Mucosa of descending colon (tissue), 3 donors: ENCODE measurements at regions not wholly inside any gene's neighbourhood (a gene's known extent, or its start where the extent isn't known, plus 50 kb on each side); places are given as distances from the start of the nearest gene placed in this dataset.
A peak's percentile ranks its signal among the peaks of the same experiment; 100 is the strongest.

Experiments used
- ATAC-seq: fragments of 200-7000 bp; cut with Tn5 transposase; one replicate; pipeline ENCODE4 v1.9.1; 2020; ENCODE audit warnings: mild to moderate bottlenecking, moderate library complexity
- DNase-seq, 3 donors: peaks; one replicate each; pipeline ENCODE4 v3.0.0-alpha.2; 2020
- H3K36me3 ChIP-seq: fragments of 200-600 bp; one replicate; pipeline ENCODE4 v1.8.0; 2021; ENCODE audit warnings: low read depth, mild to moderate bottlenecking
- H3K4me1 ChIP-seq: fragments of 200-600 bp; one replicate; pipeline ENCODE4 v1.8.0; 2021; ENCODE audit warnings: low read depth, mild to moderate bottlenecking
- H3K4me3 ChIP-seq: fragments of 200-600 bp; one replicate; pipeline ENCODE4 v1.8.0; 2021; ENCODE audit warnings: mild to moderate bottlenecking
- H3K9me3 ChIP-seq: fragments of 200-600 bp; one replicate; pipeline ENCODE4 v1.8.0; 2021; ENCODE audit warnings: mild to moderate bottlenecking
- intact Hi-C, 2 donors: fragments of 100-400 bp; cut with DNase I in 1 of 2; cut with micrococcal nuclease in 1 of 2; formaldehyde crosslinking; loops; one replicate each; pipeline versions ENCODE4 v1.11.0 to v1.11.1; 2022; cut with DNase I, micrococcal nuclease
- TF ChIP-seq, protein P1 (sequence below): fragments of 200-600 bp; IDR thresholded peaks from one replicate; pipeline ENCODE4 v1.8.0; 2022; ENCODE audit warnings: antibody characterized with exemption, mild to moderate bottlenecking
- donor health status: DM: no; HTN: no; CAD: no; lungs with moderate emphysema.
- donor health status: DM: no; HTN: no; CAD: no.
- donor health status: DM: no; HTN: yes; CAD: no.

DNA sequence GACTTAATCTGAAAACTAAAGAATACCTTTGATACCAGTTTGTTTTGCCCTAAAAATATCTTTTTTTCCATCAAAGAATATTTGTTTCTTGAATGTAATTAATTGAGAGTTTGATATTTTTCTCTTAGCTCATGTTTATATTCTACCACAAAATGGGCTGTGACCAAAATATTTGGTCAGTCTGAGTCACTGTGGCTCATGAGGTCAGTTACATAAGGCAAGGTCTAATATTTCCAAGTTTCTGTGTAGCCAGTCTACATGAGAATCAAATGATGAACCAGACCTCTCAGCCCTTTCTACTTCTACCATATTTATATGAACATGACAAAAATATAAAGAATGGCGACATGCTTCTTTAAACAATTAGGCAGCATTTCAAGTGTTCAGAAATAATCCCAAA, 83.0 kb upstream of the IVNS1ABP start:
- Histone ChIP-seq H3K9me3 (no peaks in the 10 kb centered on the region), H3K36me3 (no peaks in the 10 kb centered on the region), H3K4me3 (no peak overlapping the region), H3K4me1 (peaks cover 6% of the 10 kb centered on the region)
- ATAC-seq: no peak
- no peak for DNase-seq
- intact Hi-C loops: no loop called here
- TF ChIP-seq, protein P1, sequence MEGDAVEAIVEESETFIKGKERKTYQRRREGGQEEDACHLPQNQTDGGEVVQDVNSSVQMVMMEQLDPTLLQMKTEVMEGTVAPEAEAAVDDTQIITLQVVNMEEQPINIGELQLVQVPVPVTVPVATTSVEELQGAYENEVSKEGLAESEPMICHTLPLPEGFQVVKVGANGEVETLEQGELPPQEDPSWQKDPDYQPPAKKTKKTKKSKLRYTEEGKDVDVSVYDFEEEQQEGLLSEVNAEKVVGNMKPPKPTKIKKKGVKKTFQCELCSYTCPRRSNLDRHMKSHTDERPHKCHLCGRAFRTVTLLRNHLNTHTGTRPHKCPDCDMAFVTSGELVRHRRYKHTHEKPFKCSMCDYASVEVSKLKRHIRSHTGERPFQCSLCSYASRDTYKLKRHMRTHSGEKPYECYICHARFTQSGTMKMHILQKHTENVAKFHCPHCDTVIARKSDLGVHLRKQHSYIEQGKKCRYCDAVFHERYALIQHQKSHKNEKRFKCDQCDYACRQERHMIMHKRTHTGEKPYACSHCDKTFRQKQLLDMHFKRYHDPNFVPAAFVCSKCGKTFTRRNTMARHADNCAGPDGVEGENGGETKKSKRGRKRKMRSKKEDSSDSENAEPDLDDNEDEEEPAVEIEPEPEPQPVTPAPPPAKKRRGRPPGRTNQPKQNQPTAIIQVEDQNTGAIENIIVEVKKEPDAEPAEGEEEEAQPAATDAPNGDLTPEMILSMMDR: no peak

DNA sequence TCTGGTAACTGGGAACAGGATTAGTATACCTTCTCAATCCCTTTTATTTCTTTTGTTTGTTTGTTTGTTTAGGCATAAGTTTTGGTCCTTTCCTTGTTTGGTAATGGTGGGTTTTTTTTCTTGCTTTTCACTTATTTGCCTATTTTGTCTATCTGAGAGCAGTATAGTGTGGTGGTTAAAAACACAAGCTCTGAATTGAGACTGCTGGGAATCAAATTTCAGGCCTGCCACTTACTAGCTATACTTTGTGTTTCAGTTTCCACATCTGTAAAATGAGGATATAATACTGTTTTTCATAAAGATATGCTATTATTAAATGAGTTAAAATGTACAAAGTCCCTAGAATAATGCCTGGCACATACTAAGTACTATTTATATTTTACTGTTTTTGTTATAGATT, 81.6 kb upstream of the IVNS1ABP start:
- ATAC-seq: no peak
- no peaks in the 10 kb centered on the region for H3K9me3 ChIP-seq
- no peak overlapping the region for H3K4me3 ChIP-seq
- peaks cover 3% of the 10 kb centered on the region for H3K4me1 ChIP-seq
- H3K36me3 ChIP-seq: no peaks in the 10 kb centered on the region
- TF ChIP-seq, protein P1: no peak
- intact Hi-C loops: no loop called here
- no peak for DNase-seq

DNA sequence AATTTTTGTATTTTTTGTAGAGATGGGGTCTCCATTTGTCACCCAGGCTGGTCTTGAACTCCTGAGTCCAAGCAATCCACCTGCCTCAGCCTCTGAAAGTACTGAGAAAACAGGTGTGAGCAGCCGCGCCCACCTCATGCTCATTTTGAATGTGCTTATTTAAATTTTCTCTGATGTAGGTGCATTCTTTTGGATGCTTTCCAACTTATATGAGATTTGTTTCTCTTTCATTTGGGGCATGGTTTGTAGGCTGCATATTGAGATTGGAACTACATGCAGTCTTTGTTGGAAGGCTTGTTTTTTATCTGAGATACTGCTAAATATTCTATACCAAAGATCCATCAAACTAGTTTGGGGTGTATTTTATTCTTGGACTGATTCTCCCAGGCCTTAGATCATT, 81.0 kb upstream of the IVNS1ABP start:
- no peak for DNase-seq

DNA sequence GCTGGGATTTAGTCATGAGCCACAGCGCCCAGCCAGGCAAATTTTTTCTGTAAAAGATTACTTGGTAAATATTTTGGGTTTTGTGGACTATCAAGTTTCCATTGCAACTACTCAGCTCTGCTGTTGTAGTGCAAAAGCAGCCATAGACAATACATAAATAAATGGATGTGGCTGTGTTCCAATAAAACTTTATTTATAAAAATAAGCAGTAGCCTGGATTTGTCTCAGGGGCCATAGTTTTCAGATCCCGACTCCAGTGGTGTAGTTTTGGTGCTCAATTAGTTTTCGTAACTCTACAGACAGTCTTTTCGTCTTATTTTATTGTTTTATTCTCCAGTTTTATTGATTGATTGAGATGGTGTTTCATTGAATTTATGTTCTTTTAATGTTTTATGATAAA, 80.1 kb upstream of the IVNS1ABP start:
- H3K4me1 ChIP-seq: no peaks in the 10 kb centered on the region
- H3K4me3 ChIP-seq: no peak overlapping the region
- DNase-seq: no peak
- TF ChIP-seq, protein P1: no peak
- no peaks in the 10 kb centered on the region for H3K36me3 ChIP-seq
- H3K9me3 ChIP-seq: no peaks in the 10 kb centered on the region
- intact Hi-C loops: no loop called here
- ATAC-seq: no peak

More for the DNA sequence above, 81.0 kb upstream of the IVNS1ABP start:
- Histone ChIP-seq H3K9me3 (no peaks in the 10 kb centered on the region), H3K4me1 (no peaks in the 10 kb centered on the region), H3K36me3 (no peaks in the 10 kb centered on the region), H3K4me3 (no peak overlapping the region)
- peak; percentile 29 for ATAC-seq
- intact Hi-C loops: no loop called here
- TF ChIP-seq, protein P1: no peak

DNA sequence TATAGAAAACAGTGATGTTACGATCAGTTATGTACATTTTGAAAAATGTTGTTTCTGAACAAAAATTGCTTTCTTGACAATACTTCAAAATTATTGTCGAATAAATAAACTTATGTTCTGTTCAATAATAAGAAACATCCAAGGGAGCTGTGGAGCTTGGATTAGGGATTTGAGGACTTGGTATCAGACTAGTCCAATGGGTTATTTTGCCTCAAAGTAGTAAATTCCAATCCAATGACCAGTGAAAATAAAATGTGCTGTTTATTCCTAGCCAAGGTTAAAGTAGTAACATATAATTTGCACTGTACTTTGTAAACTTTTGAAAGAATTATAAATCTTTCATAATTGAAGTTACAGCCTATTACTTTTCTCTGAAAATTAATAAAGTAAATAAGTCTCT, 79.1 kb upstream of the IVNS1ABP start:
- ATAC-seq: no peak
- DNase-seq: no peak
- intact Hi-C loops: no loop called here

More for the DNA sequence above, 79.1 kb upstream of the IVNS1ABP start:
- H3K36me3 ChIP-seq: no peaks in the 10 kb centered on the region
- H3K4me3 ChIP-seq: no peak overlapping the region
- H3K4me1 ChIP-seq: no peaks in the 10 kb centered on the region
- H3K9me3 ChIP-seq: no peaks in the 10 kb centered on the region
- TF ChIP-seq, protein P1: no peak
